ENCODE measurements at regions not wholly inside any gene's neighbourhood (a gene's known extent, or its start where the extent isn't known, plus 50 kb on each side); places are given as distances from the start of the nearest gene placed in this dataset.

GRCh38 chr2:160609346-160609745, 115.7 kb upstream of the RBMS1 start:
- DNase-seq (ENCODE audit: extremely low read depth, insufficient read length): no peak
- H3K27me3 ChIP-seq (replicated peaks; ENCODE audit: control insufficient read depth, insufficient read depth, low read length): no peaks in the 10 kb centered on the region
- no peak for TF ChIP-seq CTCF (IDR thresholded peaks at IDR 0.05; ENCODE audit: insufficient read depth, low read length, poor library complexity, severe bottlenecking)
- H3K36me3 ChIP-seq (ENCODE audit: control insufficient read depth, insufficient read depth, low read length): no peaks in the 10 kb centered on the region
- no peak overlapping the region for H3K4me3 ChIP-seq (replicated peaks; ENCODE audit: low read depth, low read length)

GRCh38 chr2:160610041-160610440, 116.4 kb upstream of the RBMS1 start:
- Histone ChIP-seq H3K27me3 (replicated peaks; ENCODE audit: control insufficient read depth, insufficient read depth, low read length) (no peaks in the 10 kb centered on the region), H3K36me3 (ENCODE audit: control insufficient read depth, insufficient read depth, low read length) (no peaks in the 10 kb centered on the region), H3K4me3 (replicated peaks; ENCODE audit: low read depth, low read length) (no peak overlapping the region)
- DNase-seq (ENCODE audit: extremely low read depth, insufficient read length): no peak
- TF ChIP-seq CTCF (IDR thresholded peaks at IDR 0.05; ENCODE audit: insufficient read depth, low read length, poor library complexity, severe bottlenecking): no peak

- DNase-seq (ENCODE audit: extremely low read depth, insufficient read length): no peak
- Histone ChIP-seq H3K4me3 (replicated peaks; ENCODE audit: low read depth, low read length) (no peak overlapping the region), H3K27me3 (replicated peaks; ENCODE audit: control insufficient read depth, insufficient read depth, low read length) (no peaks in the 10 kb centered on the region), H3K36me3 (ENCODE audit: control insufficient read depth, insufficient read depth, low read length) (no peaks in the 10 kb centered on the region)
- TF ChIP-seq CTCF (IDR thresholded peaks at IDR 0.05; ENCODE audit: insufficient read depth, low read length, poor library complexity, severe bottlenecking): no peak
These were observed 118.8 kb upstream of the RBMS1 start for GRCh38 chr2:160612266-160612856.

GRCh38 chr2:160613466-160614153, 120.0 kb upstream of the RBMS1 start:
- Histone ChIP-seq H3K4me3 (replicated peaks; ENCODE audit: low read depth, low read length) (no peak overlapping the region), H3K36me3 (ENCODE audit: control insufficient read depth, insufficient read depth, low read length) (no peaks in the 10 kb centered on the region), H3K27me3 (replicated peaks; ENCODE audit: control insufficient read depth, insufficient read depth, low read length) (no peaks in the 10 kb centered on the region)
- TF ChIP-seq CTCF (IDR thresholded peaks at IDR 0.05; ENCODE audit: insufficient read depth, low read length, poor library complexity, severe bottlenecking): no peak
- DNase-seq (ENCODE audit: extremely low read depth, insufficient read length): no peak

GRCh38 chr2:160614391-160614790, 120.8 kb upstream of the RBMS1 start:
- no peaks in the 10 kb centered on the region for H3K36me3 ChIP-seq (ENCODE audit: control insufficient read depth, insufficient read depth, low read length)
- no peaks in the 10 kb centered on the region for H3K27me3 ChIP-seq (replicated peaks; ENCODE audit: control insufficient read depth, insufficient read depth, low read length)
- TF ChIP-seq CTCF (IDR thresholded peaks at IDR 0.05; ENCODE audit: insufficient read depth, low read length, poor library complexity, severe bottlenecking): no peak
- H3K4me3 ChIP-seq (replicated peaks; ENCODE audit: low read depth, low read length): no peak overlapping the region
- no peak for DNase-seq (ENCODE audit: extremely low read depth, insufficient read length)
